ENCODE measurements at regions not wholly inside any gene's neighbourhood (a gene's known extent, or its start where the extent isn't known, plus 50 kb on each side); places are given as distances from the start of the nearest gene placed in this dataset.
"Not testable (repeated sequence)": the region's sequence is repeated elsewhere in the genome, so short reads cannot be mapped to it uniquely, and the experiment has no call there.

DNA sequence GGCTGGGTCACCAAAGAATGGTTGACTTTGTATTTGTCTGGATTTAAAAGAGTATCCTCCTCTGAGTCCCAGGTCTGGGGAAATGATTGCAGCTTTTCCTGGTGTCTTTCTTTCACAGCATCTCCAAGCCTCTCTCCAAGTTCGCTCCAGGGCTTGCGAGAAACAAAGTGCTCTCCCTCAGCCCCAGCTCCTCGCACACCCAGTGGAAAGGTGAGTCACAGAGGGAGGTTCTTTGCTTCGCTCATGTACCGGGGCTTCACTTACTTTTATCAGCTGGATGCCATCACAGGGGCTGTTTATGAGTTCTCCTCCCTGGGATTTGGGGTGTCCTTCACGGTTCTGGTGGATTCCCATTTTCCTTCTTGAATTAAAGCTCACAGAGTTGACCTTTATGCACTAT lies 252.2 kb upstream of the PLPP4 start:
- DNase-seq (ENCODE audit: low spot score) = no peak

DNA sequence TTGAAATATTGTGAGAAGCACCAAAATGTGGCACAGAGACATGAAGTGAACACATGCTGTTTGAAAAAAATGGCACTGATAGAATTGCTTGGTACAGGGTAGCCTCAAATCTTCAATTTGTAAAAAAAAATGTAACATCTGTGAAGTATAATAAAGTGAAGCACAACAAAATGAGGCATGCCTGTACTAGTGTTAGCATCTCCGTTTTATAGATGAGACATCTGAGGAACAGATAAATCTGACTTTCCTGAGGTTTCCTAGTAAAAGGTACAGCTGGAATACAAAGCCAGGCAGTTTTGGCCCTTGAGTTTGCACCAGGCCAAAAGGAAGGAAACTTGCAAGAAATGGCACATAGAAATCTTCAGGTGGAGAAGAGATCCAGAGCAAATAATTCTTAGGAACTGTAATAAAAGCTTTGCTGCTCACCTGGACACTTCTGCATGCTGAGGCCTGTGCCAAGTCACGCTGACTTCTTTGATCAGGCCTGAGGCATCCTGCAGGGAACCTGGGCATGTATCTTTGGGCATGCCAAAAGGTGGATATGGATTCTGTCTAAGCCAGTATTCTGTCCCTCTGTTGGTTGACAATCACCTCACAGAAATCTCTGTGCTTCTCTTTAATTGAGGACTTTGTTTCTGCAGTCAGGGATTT lies 251.5 kb upstream of the PLPP4 start:
- DNase-seq (ENCODE audit: low spot score) = no peak

DNA sequence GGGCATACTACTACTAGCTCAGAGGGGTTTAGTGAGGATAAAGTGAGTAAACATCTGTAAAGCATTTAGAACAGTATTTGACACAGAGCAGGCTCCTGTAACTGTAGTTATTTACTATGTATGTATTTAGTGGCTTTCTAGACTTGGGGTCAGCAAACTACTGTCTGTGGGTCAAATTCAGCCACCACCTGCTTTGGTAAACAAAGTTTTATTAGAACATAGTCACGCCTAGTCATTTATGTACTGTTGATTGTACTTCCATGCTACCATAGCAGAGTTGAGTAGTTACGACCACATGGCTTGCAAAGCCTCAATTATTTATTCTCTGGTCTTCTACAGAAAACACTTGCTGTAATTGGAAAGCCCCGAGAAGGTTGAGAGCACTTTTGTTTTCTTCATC lies 248.5 kb upstream of the PLPP4 start:
- no peak for DNase-seq (ENCODE audit: low spot score)

DNA sequence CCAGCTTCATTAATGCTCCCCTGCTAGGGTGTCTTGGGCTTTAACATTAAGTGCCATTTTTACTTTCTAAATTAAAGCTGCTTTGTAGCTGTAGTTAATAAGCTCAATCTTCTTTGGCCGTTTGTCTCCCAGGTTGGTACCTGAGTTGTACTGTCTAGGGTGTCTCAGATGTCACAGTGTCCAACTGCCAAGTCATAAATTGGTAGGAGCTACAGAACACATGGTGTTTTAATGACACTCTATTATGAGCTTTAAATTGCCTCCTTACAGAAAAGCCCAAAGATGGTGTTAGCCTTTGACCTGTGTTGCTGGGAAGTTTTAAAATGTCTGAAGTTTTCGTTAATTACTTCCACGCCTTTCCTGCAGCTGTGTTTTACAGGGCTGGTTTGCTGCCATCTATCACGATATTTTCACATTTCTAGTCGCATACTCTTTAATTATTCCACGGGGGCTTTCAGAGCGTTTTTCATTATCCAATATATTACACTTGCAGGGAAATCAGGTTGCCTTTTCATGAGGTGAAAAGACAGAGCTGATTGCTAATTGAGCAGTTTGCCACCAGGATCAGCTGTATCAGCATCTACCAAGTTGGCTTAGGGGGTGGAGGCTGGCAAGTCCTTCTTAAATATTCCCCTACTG lies 247.8 kb upstream of the PLPP4 start:
- DNase-seq (ENCODE audit: low spot score) = no peak

DNA sequence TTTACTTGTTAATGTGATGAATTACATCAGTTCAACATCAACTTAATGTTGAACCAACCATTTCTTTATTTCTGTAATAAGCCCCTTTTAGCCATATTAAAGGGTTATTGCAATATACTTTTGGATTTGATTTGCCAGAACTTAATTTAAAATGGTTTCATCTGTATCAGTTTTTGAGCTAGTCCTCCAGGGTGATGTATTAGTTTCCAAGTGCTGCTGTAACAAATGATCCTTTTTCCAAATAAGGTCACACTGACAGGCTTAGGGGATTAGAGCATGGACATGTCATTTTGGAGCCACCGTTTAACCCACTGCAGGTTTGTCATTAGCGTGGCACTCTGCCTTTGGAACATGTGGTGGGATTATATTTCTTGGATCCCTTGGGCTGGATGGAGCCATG lies 244.8 kb upstream of the PLPP4 start:
- no peak for DNase-seq (ENCODE audit: low spot score)

DNA sequence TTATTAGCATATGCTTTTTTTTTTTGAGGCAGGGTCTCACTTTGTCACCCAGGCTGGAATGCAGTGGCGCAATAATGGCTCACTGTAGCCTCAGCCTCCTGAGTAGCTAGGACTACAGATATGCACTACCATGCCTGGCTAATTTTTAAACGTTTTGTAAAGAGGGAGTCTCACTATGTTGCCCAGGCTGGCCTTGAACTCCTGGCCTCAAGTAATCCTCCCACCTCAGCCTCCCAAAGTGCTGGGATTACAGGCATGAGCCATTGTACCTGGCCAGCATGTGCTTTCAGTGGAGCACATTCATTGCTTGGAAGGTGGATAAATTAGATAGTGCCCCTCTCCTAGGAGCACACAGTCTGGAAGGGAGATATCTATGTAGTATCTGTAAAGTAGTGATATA lies 243.7 kb upstream of the PLPP4 start:
- DNase-seq (ENCODE audit: low spot score) = not testable (repeated sequence)

DNA sequence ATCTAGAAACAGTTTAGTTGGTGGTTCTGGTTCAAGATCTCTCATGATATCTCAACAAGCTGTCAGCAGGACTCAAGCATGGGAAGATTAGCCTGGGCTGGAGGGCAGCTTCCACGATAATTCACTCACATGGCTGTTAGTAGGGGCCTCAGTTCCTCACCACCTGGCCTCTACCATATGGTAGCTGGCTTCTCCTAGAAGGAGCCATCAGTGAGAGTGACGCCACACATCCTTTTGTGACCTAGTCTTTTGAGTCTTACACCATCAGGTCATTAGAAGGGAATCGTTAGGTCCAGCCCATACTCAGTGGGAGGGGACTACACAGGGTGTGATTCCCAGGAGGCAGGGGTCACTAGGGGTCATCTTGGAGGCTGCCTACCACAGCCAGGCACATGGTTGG lies 239.3 kb upstream of the PLPP4 start:
- no peak for DNase-seq (ENCODE audit: low spot score)

DNA sequence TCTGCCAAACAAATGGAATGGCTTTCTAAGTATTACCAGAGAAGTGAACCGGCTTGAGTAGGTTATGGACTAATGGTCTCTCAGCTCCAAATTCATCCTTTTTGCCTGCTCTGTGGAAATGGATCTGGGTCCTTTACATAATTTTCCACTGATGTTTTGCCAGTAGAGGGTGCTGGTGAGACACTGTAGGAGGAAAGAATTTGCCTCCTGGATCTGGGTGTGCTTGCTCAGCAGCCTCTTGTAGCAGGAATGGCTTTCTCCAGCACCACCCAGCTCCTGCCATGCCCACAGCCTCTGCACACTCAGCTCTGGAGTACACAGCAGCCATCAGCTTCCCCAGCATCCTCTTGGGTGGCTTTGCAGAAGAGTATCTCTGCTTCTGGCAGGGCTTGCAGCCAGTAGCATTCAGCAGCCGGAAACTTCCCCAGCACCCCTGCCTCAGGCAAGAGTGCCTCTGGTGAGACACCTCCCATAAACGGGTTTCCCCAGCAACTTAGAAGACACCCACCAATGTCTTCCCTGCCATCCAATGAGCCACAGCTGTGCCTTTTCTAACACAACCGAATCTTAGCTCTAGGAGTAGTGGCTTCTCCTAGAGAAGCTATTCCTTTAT lies 235.0 kb upstream of the PLPP4 start:
- DNase-seq (ENCODE audit: low spot score) = peak; percentile 52

DNA sequence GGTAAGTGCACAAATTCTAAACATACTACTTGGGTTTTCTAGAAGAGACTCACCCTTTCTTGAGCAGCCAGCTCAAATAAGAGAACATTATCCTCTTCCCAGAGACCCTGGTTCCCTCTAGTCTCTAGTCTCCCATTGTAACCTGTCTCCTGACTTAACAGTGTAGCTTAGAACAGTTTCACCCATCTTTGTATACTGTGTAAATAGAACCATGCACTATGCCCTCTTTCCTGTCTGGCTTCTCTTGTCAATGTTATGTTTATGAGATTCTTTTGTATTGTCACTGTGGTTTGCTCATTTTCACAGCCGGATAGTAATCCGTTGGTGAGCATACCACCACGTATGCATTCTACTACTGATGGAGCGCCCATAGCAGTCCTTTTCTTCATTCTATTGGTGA lies 227.4 kb upstream of the PLPP4 start:
- no peak for DNase-seq (ENCODE audit: low spot score)

DNA sequence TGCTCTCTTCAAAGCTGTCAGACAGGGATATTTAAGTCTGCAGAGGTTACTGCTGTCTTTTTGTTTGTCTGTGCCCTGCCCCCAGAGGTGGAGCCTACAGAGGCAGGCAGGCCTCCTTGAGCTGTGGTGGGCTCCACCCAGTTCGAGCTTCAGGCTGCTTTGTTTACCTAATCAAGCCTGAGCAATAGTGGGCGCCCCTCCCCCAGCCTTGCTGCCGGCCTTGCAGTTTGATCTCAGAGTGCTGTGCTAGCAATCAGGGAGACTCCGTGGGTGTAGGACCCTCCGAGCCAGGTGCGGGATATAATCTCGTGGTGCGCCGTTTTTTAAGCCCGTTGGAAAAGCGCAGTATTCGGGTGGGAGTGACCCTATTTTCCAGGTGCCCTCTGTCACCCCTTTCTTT lies 217.3 kb upstream of the PLPP4 start:
- DNase-seq (ENCODE audit: low spot score) = not testable (repeated sequence)

DNA sequence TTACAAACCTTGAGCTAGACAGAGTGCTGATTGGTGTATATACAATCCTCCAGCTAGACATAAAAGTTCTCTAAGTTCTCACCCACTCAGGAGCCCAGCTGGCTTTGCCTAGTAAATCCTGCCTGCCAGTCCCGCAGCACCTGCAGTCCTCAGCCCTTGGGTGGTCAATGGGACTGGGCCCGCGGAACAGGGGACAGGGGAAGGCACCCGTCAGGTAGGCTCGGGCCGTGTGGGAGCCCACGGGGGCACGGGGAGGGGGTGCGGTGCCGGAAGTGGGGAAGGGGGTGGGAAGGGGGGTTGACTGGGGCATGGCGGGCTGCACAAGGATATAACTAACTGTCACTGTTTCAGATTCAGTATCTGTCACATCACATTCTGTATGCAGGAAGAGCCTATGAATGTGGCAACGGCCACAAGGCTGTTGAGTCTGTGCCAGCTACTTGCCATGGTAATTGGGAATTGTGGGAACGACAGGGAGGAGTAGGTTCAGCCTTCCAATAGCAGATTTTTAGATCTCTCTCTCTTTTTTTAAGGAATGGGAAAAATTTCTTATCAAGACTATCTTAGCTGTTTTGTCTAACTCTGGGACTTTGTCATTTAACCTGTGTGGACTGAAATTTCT lies 205.1 kb upstream of the PLPP4 start:
- DNase-seq (ENCODE audit: low spot score) = no peak

DNA sequence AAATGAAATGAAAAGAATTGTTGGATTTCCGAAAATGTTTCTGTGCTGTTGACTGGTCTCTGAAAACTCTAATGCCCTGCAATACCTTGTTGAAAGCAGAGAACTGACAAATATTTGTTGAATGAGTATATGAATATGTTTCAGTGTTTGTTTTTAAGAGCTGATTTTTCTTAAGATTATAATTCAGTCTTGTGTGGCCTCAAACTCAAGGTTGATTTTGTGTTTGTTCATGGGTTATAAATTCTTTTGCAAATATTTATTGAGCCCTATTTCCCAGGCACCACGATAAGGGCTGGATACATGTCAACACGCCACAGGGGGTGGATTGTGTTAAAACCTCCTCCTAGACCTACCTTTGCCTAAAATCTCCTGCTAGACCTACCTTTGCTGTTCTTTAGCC lies 203.9 kb upstream of the PLPP4 start:
- DNase-seq (ENCODE audit: low spot score) = no peak

DNA sequence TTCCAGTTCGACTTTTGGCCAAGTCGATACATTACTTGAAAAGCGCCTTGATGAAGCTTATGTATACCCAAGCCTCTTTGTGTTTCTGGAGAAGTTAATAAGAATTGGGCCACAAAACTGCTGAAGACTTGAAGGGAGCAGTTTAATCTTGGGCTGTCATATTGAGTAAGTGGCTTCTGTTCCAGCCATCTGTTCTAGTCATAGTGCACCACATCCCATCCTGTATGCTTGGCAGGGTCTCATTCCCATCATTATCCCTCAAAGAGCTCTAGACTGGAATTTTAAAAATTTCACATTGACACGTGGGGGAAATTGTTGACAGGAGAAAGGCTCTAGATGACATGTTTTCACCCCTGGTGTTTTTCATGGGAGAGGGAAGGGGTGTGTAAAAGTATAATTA lies 196.6 kb upstream of the PLPP4 start:
- no peak for DNase-seq (ENCODE audit: low spot score)

DNA sequence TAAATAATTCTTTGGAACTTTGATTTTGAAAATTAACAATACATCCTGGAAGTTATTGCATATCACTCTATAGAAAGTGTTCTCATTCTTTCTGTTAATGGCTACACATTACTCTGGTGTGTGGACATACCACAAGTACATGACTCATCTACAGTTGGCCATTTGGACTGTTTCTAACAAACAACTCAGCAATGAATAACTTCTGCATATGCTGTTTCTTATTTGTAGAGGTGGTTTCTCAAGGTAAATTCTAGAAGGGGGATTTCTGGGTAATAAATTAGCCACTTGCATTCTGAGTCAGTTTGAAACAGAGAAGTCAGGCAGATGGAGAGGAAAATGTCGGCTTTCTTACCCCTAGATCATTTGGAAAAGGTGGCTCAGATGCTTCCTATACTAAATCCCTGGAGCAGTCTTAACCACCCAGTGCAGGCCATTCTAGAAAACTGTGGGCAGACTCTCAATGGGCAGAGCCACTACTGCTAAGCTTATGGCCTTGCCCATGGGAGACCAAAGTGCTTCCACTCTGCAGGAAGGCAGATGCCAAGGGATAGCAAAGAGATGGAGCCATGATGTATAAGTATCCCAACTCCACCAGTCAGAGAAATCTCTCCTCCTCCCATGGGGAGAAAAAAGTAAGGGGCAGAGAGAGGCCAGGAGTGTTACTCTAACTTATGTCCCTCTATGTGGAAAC lies 194.0 kb upstream of the PLPP4 start:
- no peak for DNase-seq (ENCODE audit: low spot score)

DNA sequence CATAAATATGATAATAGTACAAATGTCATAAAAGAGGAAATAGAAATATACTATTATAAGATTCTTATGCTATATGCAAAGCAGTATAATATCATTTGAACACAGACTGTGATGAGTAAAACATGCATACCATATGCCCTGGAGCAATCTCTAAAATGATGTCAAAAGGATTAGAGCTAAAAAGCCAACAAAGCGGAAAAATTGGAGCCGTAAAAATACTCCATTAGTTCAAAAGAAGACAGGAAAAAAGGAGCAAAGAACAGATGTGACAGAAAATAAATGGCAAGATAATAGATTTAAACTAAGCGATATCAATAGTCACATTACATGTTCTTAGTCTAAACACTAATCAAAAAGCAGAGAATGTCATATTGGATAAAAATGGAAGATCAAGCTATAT lies 191.0 kb upstream of the PLPP4 start:
- no peak for DNase-seq (ENCODE audit: low spot score)

DNA sequence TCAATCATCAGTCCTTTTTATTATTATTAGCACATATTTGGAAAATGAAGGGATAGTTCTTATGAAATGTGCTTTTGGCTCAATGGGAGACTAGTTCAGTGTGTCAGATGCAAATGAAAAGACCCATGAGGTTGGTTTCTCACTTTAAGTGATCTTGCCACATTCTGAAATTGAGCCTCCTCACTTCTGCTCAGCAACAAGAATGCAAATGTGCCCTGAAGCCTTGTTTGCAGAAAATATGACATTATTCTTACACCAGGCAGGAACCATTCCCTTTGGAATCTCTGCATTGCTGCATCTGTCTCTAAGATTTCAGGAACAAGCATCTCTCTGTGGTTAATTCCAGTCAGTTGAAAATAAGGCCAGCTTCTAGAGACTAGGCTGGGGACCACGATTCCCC lies 186.1 kb upstream of the PLPP4 start:
- DNase-seq (ENCODE audit: low spot score) = no peak

DNA sequence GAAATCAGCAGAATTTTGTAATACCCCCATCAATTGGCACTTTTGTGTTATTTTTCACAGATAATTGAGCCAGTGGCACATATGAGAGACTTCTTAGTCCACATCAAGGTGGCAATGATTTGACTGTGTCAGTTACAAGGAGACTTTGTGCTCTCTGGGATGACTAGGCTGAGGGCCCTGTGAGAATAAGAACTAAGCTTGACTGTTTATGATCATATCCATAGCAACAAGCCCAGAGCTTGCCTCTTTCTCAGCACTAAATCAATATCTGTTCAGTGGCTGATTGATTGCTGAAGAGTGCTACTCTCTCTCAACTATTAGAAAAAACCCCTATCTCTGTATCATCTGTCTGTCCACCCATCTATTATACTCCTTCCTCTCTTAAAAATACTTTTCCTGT lies 185.3 kb upstream of the PLPP4 start:
- DNase-seq (ENCODE audit: low spot score) = no peak

DNA sequence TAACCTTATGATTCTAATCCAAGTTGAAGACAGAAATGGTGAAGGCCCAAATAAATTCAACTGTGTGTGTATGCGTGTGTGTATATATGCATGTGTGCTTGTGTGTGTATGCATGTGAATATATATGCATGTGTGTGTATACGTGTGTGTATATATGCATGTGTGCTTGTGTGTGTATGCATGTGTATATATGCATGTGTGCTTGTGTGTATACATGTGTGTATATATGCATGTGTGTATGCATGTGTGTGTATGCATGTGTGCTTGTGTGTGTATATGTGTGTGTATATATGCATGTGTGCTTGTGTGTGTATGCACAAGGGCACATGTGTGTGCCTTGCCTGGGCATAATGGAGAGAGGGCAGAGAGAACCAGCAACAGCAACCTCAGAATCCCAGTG lies 184.7 kb upstream of the PLPP4 start:
- no peak for DNase-seq (ENCODE audit: low spot score)

DNA sequence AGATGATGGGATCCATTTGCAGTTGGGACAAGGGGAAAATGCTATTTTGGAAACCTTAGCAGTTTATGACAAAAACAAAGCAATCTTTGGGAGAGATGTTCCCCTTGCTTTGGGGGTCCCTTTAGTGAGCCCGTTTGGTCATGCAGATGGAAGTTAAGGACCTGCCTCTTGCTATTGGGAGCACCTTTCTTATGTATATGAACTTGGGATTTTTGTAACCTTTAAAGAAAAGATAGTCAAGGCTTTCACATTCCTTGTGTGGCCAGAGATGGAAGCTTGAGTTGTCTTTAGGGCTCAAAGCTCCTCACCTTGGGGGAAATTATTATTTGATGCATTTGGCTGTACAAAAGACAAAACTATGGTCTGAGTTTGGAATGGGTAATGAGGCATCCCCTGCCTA lies 179.0 kb upstream of the PLPP4 start:
- DNase-seq (ENCODE audit: low spot score) = no peak

DNA sequence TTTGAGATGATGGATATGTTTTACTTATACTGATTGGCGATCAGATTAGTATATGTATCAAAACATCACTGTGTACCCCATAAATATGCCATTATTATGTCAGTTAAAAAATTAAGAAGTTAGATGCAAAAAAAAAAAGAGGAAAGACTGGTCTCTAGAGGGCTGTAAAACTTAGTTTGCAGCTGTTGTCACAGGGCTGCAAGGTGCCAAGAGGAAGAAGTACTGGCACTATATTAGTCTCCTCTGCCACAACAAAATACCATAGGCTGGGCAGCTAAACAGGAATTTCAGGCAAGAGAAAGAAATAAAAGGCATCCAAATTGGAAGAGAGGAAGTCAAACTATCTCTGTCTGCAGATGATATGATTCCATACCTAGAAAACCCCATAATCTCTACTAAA lies 177.8 kb upstream of the PLPP4 start:
- DNase-seq (ENCODE audit: low spot score) = no peak

DNA sequence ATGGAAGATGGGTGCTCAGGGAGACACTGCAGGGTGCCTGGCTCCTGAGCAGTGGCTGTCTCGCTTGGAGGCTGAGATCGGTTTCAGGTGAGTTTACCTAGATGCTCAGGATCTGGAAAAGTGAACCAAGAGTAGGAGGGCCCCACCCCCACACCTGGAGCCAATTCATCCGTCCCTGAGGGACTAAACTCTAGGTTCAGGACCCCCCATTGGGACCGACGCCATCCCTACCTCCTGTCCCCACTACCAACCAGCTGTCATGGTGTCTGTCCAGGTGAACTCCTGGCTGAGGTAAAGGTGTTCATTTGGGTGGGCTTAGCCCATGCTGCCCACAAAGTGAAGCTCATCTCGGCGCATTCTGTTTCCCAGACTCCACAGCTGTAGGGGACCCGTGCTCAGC lies 174.6 kb upstream of the PLPP4 start:
- DNase-seq (ENCODE audit: low spot score) = no peak

DNA sequence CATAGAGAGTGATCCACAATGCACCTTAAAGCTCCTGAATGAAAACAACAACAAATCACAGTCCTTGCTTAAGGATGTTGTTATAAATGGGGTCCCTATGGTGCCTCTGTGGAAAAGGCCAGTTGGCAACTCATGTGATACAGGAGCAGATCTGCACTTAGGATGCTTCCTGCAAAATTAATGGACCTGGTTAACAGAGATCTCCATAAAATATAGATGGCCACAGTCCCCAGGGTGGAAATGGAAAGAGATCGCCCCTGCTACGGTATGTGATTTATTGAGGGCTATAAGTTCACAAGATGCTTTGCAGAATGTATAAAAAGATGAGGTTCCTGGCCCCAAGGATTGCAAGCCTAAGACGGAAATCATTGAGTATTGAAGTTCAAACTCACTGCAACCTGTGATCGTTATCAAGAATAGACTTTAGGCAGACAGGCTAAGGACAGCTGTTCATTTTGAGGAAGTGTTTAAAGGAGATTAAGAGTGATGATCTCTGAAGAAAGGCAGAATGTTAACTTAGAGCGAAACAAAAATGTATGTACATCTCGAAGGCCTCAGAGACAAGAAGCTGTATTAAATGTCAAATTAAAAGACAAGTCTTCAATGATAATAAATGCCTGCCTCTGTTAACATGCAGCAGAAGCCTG lies 174.1 kb upstream of the PLPP4 start:
- DNase-seq (ENCODE audit: low spot score) = no peak

Measured in GM03348 (cell line).